ENCODE measurements at regions not wholly inside any gene's neighbourhood (a gene's known extent, or its start where the extent isn't known, plus 50 kb on each side); places are given as distances from the start of the nearest gene placed in this dataset.
"Not testable (repeated sequence)": the region's sequence is repeated elsewhere in the genome, so short reads cannot be mapped to it uniquely, and the experiment has no call there.

GRCh38 chr9:120308495-120308894 lies 271.5 kb downstream of the CDK5RAP2 start:
- H3K4me1 Mint-ChIP-seq (ENCODE audit: low read depth) = no peaks in the 10 kb centered on the region
- no peak overlapping the region for H3K4me3 Mint-ChIP-seq
- H3K27me3 Mint-ChIP-seq = peaks cover 15% of the 10 kb centered on the region
- no peak for DNase-seq
- H3K27ac Mint-ChIP-seq = no peak overlapping the region
- H3K9me3 Mint-ChIP-seq = no peaks in the 10 kb centered on the region
- no peaks in the 10 kb centered on the region for H3K36me3 Mint-ChIP-seq (ENCODE audit: low read depth)

GRCh38 chr9:120307599-120307998 lies 272.4 kb downstream of the CDK5RAP2 start:
- Mint-ChIP-seq H3K27me3 (peaks cover 15% of the 10 kb centered on the region), H3K9me3 (no peaks in the 10 kb centered on the region), H3K4me3 (no peak overlapping the region), H3K4me1 (ENCODE audit: low read depth) (no peaks in the 10 kb centered on the region), H3K36me3 (ENCODE audit: low read depth) (no peaks in the 10 kb centered on the region), H3K27ac (no peak overlapping the region)
- DNase-seq = no peak

DNA sequence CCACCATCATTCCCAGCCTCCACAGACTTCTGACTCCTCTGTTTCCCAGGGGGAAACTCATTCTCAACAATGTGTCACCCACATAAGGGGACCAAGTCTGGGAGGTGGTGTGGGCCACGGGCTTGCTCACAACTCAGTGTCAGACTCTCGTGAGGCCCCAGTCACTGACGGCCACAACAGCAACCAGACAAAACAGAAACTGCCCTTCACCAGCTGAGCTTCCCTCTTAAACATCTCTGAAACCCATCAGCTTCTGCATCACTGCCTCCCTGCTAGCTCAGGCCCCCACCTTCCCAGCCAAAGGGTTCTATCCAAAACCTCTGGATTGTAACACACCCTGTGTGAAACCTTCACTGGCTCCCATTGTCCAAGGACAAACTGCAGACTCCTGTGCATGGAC lies 273.4 kb downstream of the CDK5RAP2 start:
- Mint-ChIP-seq H3K27ac (no peak overlapping the region), H3K27me3 (peaks cover 15% of the 10 kb centered on the region), H3K36me3 (ENCODE audit: low read depth) (no peaks in the 10 kb centered on the region), H3K4me1 (ENCODE audit: low read depth) (no peaks in the 10 kb centered on the region), H3K4me3 (no peak overlapping the region), H3K9me3 (no peaks in the 10 kb centered on the region)
- no peak for DNase-seq

GRCh38 chr9:120306088-120306487 lies 273.9 kb downstream of the CDK5RAP2 start:
- no peak for DNase-seq
- Mint-ChIP-seq H3K4me3 (no peak overlapping the region), H3K36me3 (ENCODE audit: low read depth) (no peaks in the 10 kb centered on the region), H3K9me3 (no peaks in the 10 kb centered on the region), H3K4me1 (ENCODE audit: low read depth) (no peaks in the 10 kb centered on the region), H3K27me3 (peaks cover 15% of the 10 kb centered on the region), H3K27ac (no peak overlapping the region)

DNA sequence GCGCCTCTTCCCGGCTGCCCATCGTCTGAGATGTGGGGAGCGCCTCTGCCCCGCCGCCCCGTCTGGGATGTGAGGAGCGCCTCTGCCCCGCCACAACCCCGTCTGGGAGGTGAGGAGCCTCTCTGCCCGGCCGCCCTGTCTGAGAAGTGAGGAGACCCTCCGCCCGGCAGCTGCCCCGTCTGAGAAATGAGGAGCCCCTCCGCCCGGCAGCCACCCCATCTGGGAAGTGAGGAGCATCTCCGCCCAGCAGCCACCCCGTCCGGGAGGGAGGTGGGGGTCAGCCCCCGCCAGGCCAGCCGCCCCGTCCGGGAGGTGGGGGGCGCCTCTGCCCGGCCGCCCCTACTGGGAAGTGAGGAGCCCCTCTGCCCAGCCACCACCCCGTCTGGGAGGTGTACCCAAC lies 275.1 kb downstream of the CDK5RAP2 start:
- not testable (repeated sequence) for H3K4me1 Mint-ChIP-seq (ENCODE audit: low read depth); H3K4me3 Mint-ChIP-seq; H3K36me3 Mint-ChIP-seq (ENCODE audit: low read depth); H3K9me3 Mint-ChIP-seq; DNase-seq; H3K27ac Mint-ChIP-seq
- H3K27me3 Mint-ChIP-seq = peaks cover 17% of the 10 kb centered on the region

DNA sequence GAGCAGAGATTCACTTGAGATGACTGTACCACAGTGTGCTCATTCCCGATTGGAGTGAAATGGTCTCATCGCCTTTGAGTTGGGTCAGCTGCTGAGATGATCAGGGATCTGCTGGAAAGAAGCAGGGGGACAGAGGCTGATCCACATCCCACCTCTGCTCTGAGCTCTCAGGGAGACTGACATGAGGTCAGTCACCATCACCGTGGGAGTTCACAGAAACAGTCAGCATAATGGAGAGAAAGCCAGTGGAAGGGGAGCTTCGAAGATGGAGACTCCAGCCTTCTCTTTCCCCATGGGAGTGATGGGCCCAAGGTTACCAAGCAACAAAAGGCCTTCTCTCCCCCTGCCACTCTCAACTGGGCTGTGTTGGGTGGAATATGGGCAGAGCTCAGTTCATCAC lies 276.4 kb downstream of the CDK5RAP2 start:
- no peaks in the 10 kb centered on the region for H3K4me1 Mint-ChIP-seq (ENCODE audit: low read depth)
- DNase-seq = no peak
- H3K36me3 Mint-ChIP-seq (ENCODE audit: low read depth) = no peaks in the 10 kb centered on the region
- no peaks in the 10 kb centered on the region for H3K9me3 Mint-ChIP-seq
- H3K27ac Mint-ChIP-seq = no peak overlapping the region
- no peak overlapping the region for H3K4me3 Mint-ChIP-seq
- H3K27me3 Mint-ChIP-seq = peaks cover 17% of the 10 kb centered on the region

- H3K27ac Mint-ChIP-seq = no peak overlapping the region
- peaks cover 8% of the 10 kb centered on the region for H3K27me3 Mint-ChIP-seq
- H3K36me3 Mint-ChIP-seq (ENCODE audit: low read depth) = no peaks in the 10 kb centered on the region
- no peak for DNase-seq
- H3K4me1 Mint-ChIP-seq (ENCODE audit: low read depth) = no peaks in the 10 kb centered on the region
- no peak overlapping the region for H3K4me3 Mint-ChIP-seq
- no peaks in the 10 kb centered on the region for H3K9me3 Mint-ChIP-seq
Observed at GRCh38 chr9:120299785-120300184, 280.2 kb downstream of the CDK5RAP2 start.

DNA sequence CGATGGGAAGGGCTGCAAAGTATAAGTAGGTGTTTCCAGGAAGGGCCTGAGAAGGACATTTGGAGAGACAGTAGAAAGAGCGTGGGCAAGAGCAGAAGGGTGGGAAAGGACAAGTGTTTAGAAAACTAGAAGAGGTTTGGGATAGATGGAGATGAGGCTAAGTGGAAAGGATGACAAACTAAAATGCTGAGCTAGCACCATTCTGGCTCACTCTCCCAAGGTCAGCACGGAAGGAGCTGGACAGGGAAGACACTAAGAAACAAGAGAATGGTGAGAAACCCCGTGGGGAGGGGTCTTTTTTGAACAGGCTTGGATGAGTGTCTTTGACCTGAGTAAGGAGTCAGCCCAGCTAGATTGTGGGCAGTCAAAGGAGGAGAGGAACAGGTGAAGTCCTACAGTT lies 286.0 kb downstream of the CDK5RAP2 start:
- H3K9me3 Mint-ChIP-seq = no peaks in the 10 kb centered on the region
- H3K4me1 Mint-ChIP-seq (ENCODE audit: low read depth) = no peaks in the 10 kb centered on the region
- H3K36me3 Mint-ChIP-seq (ENCODE audit: low read depth) = no peaks in the 10 kb centered on the region
- no peak overlapping the region for H3K4me3 Mint-ChIP-seq
- H3K27me3 Mint-ChIP-seq = peaks cover 6% of the 10 kb centered on the region
- DNase-seq = no peak
- no peak overlapping the region for H3K27ac Mint-ChIP-seq

DNA sequence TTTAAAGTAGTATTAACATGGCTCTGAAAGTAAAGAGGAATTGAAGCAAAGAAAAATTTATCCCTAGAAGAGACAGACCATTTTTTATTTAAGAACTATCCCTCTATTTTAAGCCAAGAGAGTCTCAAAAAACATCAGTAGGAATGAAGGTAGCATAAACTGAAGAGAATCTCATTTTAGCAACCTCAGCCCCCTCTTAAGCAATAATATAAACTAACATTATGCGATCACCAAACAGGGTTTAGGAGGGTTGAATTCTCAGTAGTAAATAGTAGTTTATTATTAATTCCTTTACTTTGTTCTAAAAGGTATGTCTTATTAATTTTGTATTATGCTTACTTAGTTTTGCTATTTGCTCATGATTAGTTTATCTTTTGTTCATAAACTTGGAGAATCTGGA lies 287.4 kb downstream of the CDK5RAP2 start:
- peaks cover 6% of the 10 kb centered on the region for H3K27me3 Mint-ChIP-seq
- no peak for DNase-seq
- H3K27ac Mint-ChIP-seq = no peak overlapping the region
- no peaks in the 10 kb centered on the region for H3K4me1 Mint-ChIP-seq (ENCODE audit: low read depth)
- H3K36me3 Mint-ChIP-seq (ENCODE audit: low read depth) = no peaks in the 10 kb centered on the region
- H3K9me3 Mint-ChIP-seq = no peaks in the 10 kb centered on the region
- no peak overlapping the region for H3K4me3 Mint-ChIP-seq

GRCh38 chr9:120291050-120291449 lies 288.9 kb downstream of the CDK5RAP2 start:
- H3K4me3 Mint-ChIP-seq = no peak overlapping the region
- no peaks in the 10 kb centered on the region for H3K9me3 Mint-ChIP-seq
- peaks cover 2% of the 10 kb centered on the region for H3K27me3 Mint-ChIP-seq
- H3K27ac Mint-ChIP-seq = no peak overlapping the region
- H3K4me1 Mint-ChIP-seq (ENCODE audit: low read depth) = no peaks in the 10 kb centered on the region
- H3K36me3 Mint-ChIP-seq (ENCODE audit: low read depth) = no peaks in the 10 kb centered on the region
- DNase-seq = no peak

GRCh38 chr9:120289990-120290975 lies 289.7 kb downstream of the CDK5RAP2 start:
- Mint-ChIP-seq H3K27ac (no peak overlapping the region), H3K36me3 (ENCODE audit: low read depth) (no peaks in the 10 kb centered on the region), H3K4me1 (ENCODE audit: low read depth) (no peaks in the 10 kb centered on the region), H3K4me3 (no peak overlapping the region), H3K27me3 (no peaks in the 10 kb centered on the region), H3K9me3 (no peaks in the 10 kb centered on the region)
- no peak for DNase-seq

GRCh38 chr9:120289098-120289497 lies 290.9 kb downstream of the CDK5RAP2 start:
- H3K4me1 Mint-ChIP-seq (ENCODE audit: low read depth) = no peaks in the 10 kb centered on the region
- no peak overlapping the region for H3K27ac Mint-ChIP-seq
- H3K27me3 Mint-ChIP-seq = no peaks in the 10 kb centered on the region
- H3K9me3 Mint-ChIP-seq = no peaks in the 10 kb centered on the region
- DNase-seq = no peak
- no peaks in the 10 kb centered on the region for H3K36me3 Mint-ChIP-seq (ENCODE audit: low read depth)
- H3K4me3 Mint-ChIP-seq = no peak overlapping the region

GRCh38 chr9:120286530-120286929 lies 293.4 kb downstream of the CDK5RAP2 start:
- no peak overlapping the region for H3K27ac Mint-ChIP-seq
- no peaks in the 10 kb centered on the region for H3K4me1 Mint-ChIP-seq (ENCODE audit: low read depth)
- peaks cover 4% of the 10 kb centered on the region for H3K27me3 Mint-ChIP-seq
- no peaks in the 10 kb centered on the region for H3K9me3 Mint-ChIP-seq
- H3K4me3 Mint-ChIP-seq = no peak overlapping the region
- no peaks in the 10 kb centered on the region for H3K36me3 Mint-ChIP-seq (ENCODE audit: low read depth)
- no peak for DNase-seq

DNA sequence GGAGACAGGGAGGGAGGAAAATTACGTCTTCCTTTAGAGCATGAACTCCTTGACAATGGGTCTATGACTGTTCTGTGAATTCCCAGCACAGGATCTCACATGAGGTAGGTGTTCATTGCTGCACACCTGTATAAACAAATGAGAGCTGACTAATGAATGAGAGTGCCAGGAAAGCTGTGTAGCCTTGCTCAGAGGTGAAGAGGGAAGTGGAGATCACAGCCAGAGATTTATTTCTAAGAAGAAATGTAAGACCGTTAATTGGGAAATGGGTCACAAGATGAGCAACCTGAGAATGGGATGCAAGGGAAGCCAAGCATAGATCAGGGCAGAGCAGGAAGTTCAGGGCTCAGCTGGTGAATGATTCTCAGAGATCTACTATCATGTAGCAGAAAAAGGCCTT lies 295.1 kb downstream of the CDK5RAP2 start:
- Mint-ChIP-seq H3K4me3 (no peak overlapping the region), H3K27me3 (peaks cover 6% of the 10 kb centered on the region), H3K9me3 (no peaks in the 10 kb centered on the region)

DNA sequence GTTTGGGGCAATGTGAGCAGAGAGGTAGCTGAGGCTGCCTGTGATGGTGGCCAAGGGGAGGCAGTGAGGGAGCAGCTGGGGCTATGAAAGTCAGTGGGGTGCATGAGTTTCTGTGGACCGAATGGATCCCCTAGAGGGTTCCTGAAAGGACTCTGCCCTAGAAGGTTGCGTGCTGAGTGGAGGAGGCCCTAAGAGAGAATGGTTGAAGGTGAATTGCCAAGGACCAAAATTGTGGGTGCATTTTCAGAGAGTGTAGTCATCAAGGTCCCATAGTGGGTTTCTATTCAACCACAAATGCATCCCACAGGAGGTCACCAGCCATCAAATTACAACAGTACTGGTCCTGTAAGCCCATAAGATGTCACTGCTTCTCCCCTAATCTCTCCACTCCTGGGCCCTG lies 298.3 kb downstream of the CDK5RAP2 start:
- H3K4me1 Mint-ChIP-seq (ENCODE audit: low read depth) = no peaks in the 10 kb centered on the region
- H3K9me3 Mint-ChIP-seq = peaks cover 7% of the 10 kb centered on the region
- H3K27ac Mint-ChIP-seq = no peak overlapping the region
- H3K27me3 Mint-ChIP-seq = peaks cover 15% of the 10 kb centered on the region
- no peak for DNase-seq
- no peak overlapping the region for H3K4me3 Mint-ChIP-seq
- H3K36me3 Mint-ChIP-seq (ENCODE audit: low read depth) = no peaks in the 10 kb centered on the region

More for the DNA sequence above, 295.1 kb downstream of the CDK5RAP2 start:
- Mint-ChIP-seq H3K36me3 (ENCODE audit: low read depth) (no peaks in the 10 kb centered on the region), H3K27ac (no peak overlapping the region), H3K4me1 (ENCODE audit: low read depth) (no peaks in the 10 kb centered on the region)
- DNase-seq = no peak

Measured in activated T-cell treated with anti-CD3 and anti-CD28 coated beads, Interleukin-2, amount 50 U/mL, for 24 hours (primary cell).